Caco-2 (cell line): ENCODE measurements at regions not wholly inside any gene's neighbourhood (a gene's known extent, or its start where the extent isn't known, plus 50 kb on each side); places are given as distances from the start of the nearest gene placed in this dataset.
"Not testable (repeated sequence)": the region's sequence is repeated elsewhere in the genome, so short reads cannot be mapped to it uniquely, and the experiment has no call there.

ENCODE experiments used
- BruUV-seq: library from RNA; stranded (reverse); fragments of 400-500 nt; replicated peaks from 2 replicates; lab custom pipeline; 2021; lab: Mats Ljungman, UMichigan
- CTCF ChIA-PET: fragments of 300-600 bp; sonication (Branson Sonifier 250); formaldehyde crosslinking; loops from one replicate; lab custom pipeline; 2022; ENCODE audit warnings: antibody characterized with exemption; lab: Charles Lee
- POLR2A ChIA-PET: fragments of 300-600 bp; sonication (Branson Sonifier 250); formaldehyde crosslinking; loops from one replicate; lab custom pipeline; 2022; ENCODE audit warnings: antibody characterized with exemption; lab: Charles Lee
- DNase-seq, 2 experiments: peaks; one replicate each; pipeline versions ENCODE4 v3.0.0 to v3.0.0-alpha.2; 2020 to 2022
- H3K27me3 ChIP-seq: replicated peaks from 2 replicates; pipeline ENCODE4 v1.6.0; 2011; ENCODE audit warnings: low read length; ENCODE audit not compliant: control insufficient read depth, insufficient read depth
- H3K36me3 ChIP-seq: 2 replicates; pipeline ENCODE4 v1.5.1; 2011; ENCODE audit warnings: low read length; ENCODE audit not compliant: control insufficient read depth, insufficient read depth
- H3K4me1 ChIP-seq: fragments of 250-450 bp; sonication (Bioruptor Pico); 2 replicates; pipeline ENCODE4 v1.5.1; 2020; ENCODE audit warnings: mild to moderate bottlenecking
- H3K4me3 ChIP-seq: 2 replicates; pipeline ENCODE4 v1.5.1; 2011; ENCODE audit warnings: low read depth, mild to moderate bottlenecking, control low read depth, low read length
- H3K9me3 ChIP-seq: fragments of 250-450 bp; sonication (Bioruptor Pico); 2 replicates; pipeline ENCODE4 v1.5.1; 2020; ENCODE audit warnings: mild to moderate bottlenecking, moderate library complexity
- H3K27ac Mint-ChIP-seq: one replicate; pipeline ENCODE4 v1.8.0; 2022; ENCODE audit warnings: mixed read lengths; ENCODE audit not compliant: unreplicated experiment
- H3K27me3 Mint-ChIP-seq: one replicate; pipeline ENCODE4 v1.8.0; 2022; ENCODE audit warnings: mixed read lengths; ENCODE audit not compliant: insufficient read depth, unreplicated experiment
- H3K36me3 Mint-ChIP-seq: one replicate; pipeline ENCODE4 v1.8.0; 2022; ENCODE audit warnings: mild to moderate bottlenecking, mixed read lengths; ENCODE audit not compliant: insufficient read depth, unreplicated experiment
- H3K4me1 Mint-ChIP-seq: one replicate; pipeline ENCODE4 v1.8.0; 2022; ENCODE audit warnings: low read depth, mixed read lengths; ENCODE audit not compliant: unreplicated experiment
- H3K4me3 Mint-ChIP-seq: one replicate; pipeline ENCODE4 v1.8.0; 2022; ENCODE audit warnings: mild to moderate bottlenecking, moderate library complexity, mixed read lengths; ENCODE audit not compliant: unreplicated experiment
- H3K9me3 Mint-ChIP-seq: one replicate; pipeline ENCODE4 v1.8.0; 2022; ENCODE audit warnings: mixed read lengths; ENCODE audit not compliant: unreplicated experiment
- CTCF ChIP-seq, 2 experiments: fragments of 200-600 bp in 1 of 2; IDR thresholded peaks; 1 replicate in 1 of 2; 2 replicates in 1 of 2; pipeline versions ENCODE4 v1.5.1 to v1.8.0; 2011 to 2022; ENCODE audit warnings: antibody characterized with exemption in 1 of 2, control low read depth in 1 of 2, inconsistent platforms in 1 of 2, low read depth in 1 of 2, low read length in 1 of 2, mild to moderate bottlenecking in 1 of 2, moderate library complexity in 1 of 2; ENCODE audit not compliant: insufficient read depth in 1 of 2, severe bottlenecking in 1 of 2, unreplicated experiment in 1 of 2
- intact Hi-C: fragments of 100-400 bp; cut with micrococcal nuclease; formaldehyde crosslinking; loops from one replicate; pipeline ENCODE4 v1.10.0; 2022; ENCODE audit not compliant: unreplicated experiment

GRCh38 chr4:114435116-114435515, 163.5 kb upstream of the UGT8 start:
- no peaks in the 10 kb centered on the region for H3K36me3 ChIP-seq
- intact Hi-C loops, result no loop called here
- H3K4me3 Mint-ChIP-seq, result no peak overlapping the region
- no peak for TF ChIP-seq CTCF (IDR thresholded peaks at IDR 0.05; ENCODE audit: insufficient read depth in 1 of 2, low read depth in 1 of 2, low read length in 1 of 2, severe bottlenecking in 1 of 2, unreplicated experiment in 1 of 2)
- H3K4me1 Mint-ChIP-seq, result no peaks in the 10 kb centered on the region
- ChIA-PET POLR2A (no interaction called here), CTCF (no interaction called here)
- H3K27ac Mint-ChIP-seq, result no peak overlapping the region
- H3K9me3 Mint-ChIP-seq, result no peaks in the 10 kb centered on the region
- peaks cover 4% of the 10 kb centered on the region for H3K27me3 Mint-ChIP-seq
- H3K4me1 ChIP-seq, result no peaks in the 10 kb centered on the region
- H3K36me3 Mint-ChIP-seq, result no peaks in the 10 kb centered on the region
- H3K27me3 ChIP-seq, result no peaks in the 10 kb centered on the region
- no peak for DNase-seq
- H3K4me3 ChIP-seq, result no peak overlapping the region
- no peaks in the 10 kb centered on the region for H3K9me3 ChIP-seq
- BruUV-seq, result no TSS peak

- BruUV-seq, result no TSS peak
- CTCF ChIA-PET, result no interaction called here
- no peaks in the 10 kb centered on the region for H3K4me1 Mint-ChIP-seq
- H3K4me3 Mint-ChIP-seq, result no peak overlapping the region
- no peak for DNase-seq
- H3K27ac Mint-ChIP-seq, result no peak overlapping the region
- intact Hi-C loops, result loop anchor here (1.0 kb wide), 1 partner anchor 216 kb away; no protein-coding TSS in a partner anchor
- Histone ChIP-seq H3K4me3 (no peak overlapping the region), H3K4me1 (no peaks in the 10 kb centered on the region), H3K36me3 (no peaks in the 10 kb centered on the region), H3K9me3 (no peaks in the 10 kb centered on the region), H3K27me3 (no peaks in the 10 kb centered on the region)
- TF ChIP-seq CTCF (IDR thresholded peaks at IDR 0.05; ENCODE audit: insufficient read depth in 1 of 2, low read depth in 1 of 2, low read length in 1 of 2, severe bottlenecking in 1 of 2, unreplicated experiment in 1 of 2), result no peak
- POLR2A ChIA-PET, result no interaction called here
- H3K36me3 Mint-ChIP-seq, result no peaks in the 10 kb centered on the region
- no peaks in the 10 kb centered on the region for H3K9me3 Mint-ChIP-seq
- peaks cover 2% of the 10 kb centered on the region for H3K27me3 Mint-ChIP-seq
Observed at GRCh38 chr4:114442856-114443255, 155.8 kb upstream of the UGT8 start.

GRCh38 chr4:114444211-114444610, 154.4 kb upstream of the UGT8 start:
- Histone ChIP-seq H3K36me3 (no peaks in the 10 kb centered on the region), H3K4me1 (no peaks in the 10 kb centered on the region), H3K27me3 (no peaks in the 10 kb centered on the region), H3K9me3 (no peaks in the 10 kb centered on the region), H3K4me3 (no peak overlapping the region)
- intact Hi-C loops, result no loop called here
- no peaks in the 10 kb centered on the region for H3K27me3 Mint-ChIP-seq
- POLR2A ChIA-PET, result no interaction called here
- no peak for TF ChIP-seq CTCF (IDR thresholded peaks at IDR 0.05; ENCODE audit: insufficient read depth in 1 of 2, low read depth in 1 of 2, low read length in 1 of 2, severe bottlenecking in 1 of 2, unreplicated experiment in 1 of 2)
- H3K4me1 Mint-ChIP-seq, result no peaks in the 10 kb centered on the region
- H3K27ac Mint-ChIP-seq, result no peak overlapping the region
- BruUV-seq, result no TSS peak
- H3K9me3 Mint-ChIP-seq, result no peaks in the 10 kb centered on the region
- no peaks in the 10 kb centered on the region for H3K36me3 Mint-ChIP-seq
- no peak for DNase-seq
- CTCF ChIA-PET, result no interaction called here
- H3K4me3 Mint-ChIP-seq, result no peak overlapping the region

- H3K36me3 ChIP-seq, H3K4me1 ChIP-seq, H3K27me3 Mint-ChIP-seq, BruUV-seq, H3K4me3 Mint-ChIP-seq, H3K36me3 Mint-ChIP-seq, H3K27ac Mint-ChIP-seq, POLR2A ChIA-PET, intact Hi-C loops, H3K27me3 ChIP-seq, H3K4me3 ChIP-seq, H3K4me1 Mint-ChIP-seq, H3K9me3 ChIP-seq, CTCF ChIA-PET, H3K9me3 Mint-ChIP-seq, DNase-seq: not testable (repeated sequence)
Observed at GRCh38 chr4:114447963-114448516, 150.6 kb upstream of the UGT8 start.
